Keratinocyte (primary cell): ENCODE measurements at regions not wholly inside any gene's neighbourhood (a gene's known extent, or its start where the extent isn't known, plus 50 kb on each side); places are given as distances from the start of the nearest gene placed in this dataset.

ENCODE experiments used
- DNase-seq: peaks from one replicate; pipeline ENCODE4 v3.0.0-alpha.2; 2011; ENCODE audit warnings: low read depth, missing footprints, low spot score
- FAIRE-seq: peaks from 2 replicates; lab custom pipeline; 2011; peaks lifted over from hg19 to GRCh38; lab: Jason Lieb, UNC
- H2AFZ ChIP-seq: 2 replicates; pipeline ENCODE4 v1.6.0; 2012; ENCODE audit warnings: low read length, control low read depth, inconsistent platforms; ENCODE audit not compliant: control insufficient read depth
- H3K27ac ChIP-seq: 2 replicates; pipeline ENCODE4 v1.5.1; 2011; ENCODE audit warnings: low read length; ENCODE audit not compliant: control insufficient read depth, insufficient read depth
- H3K27me3 ChIP-seq: 3 replicates; pipeline ENCODE4 v1.6.0; 2011; ENCODE audit warnings: low read length; ENCODE audit not compliant: control insufficient read depth, insufficient read depth; ENCODE audit errors: extremely low read depth
- H3K36me3 ChIP-seq, 2 experiments: 2 replicates in 1 of 2; 3 replicates in 1 of 2; pipeline ENCODE4 v1.5.1; 2011; ENCODE audit warnings: low read length in 2 of 2, mild to moderate bottlenecking in 1 of 2; ENCODE audit not compliant: control insufficient read depth in 2 of 2, insufficient read depth in 2 of 2; ENCODE audit errors: extremely low read depth in 1 of 2
- H3K4me1 ChIP-seq: 3 replicates; pipeline ENCODE4 v1.5.1; 2011; ENCODE audit warnings: low read length; ENCODE audit not compliant: control insufficient read depth, insufficient read depth; ENCODE audit errors: extremely low read depth
- H3K4me2 ChIP-seq: 3 replicates; pipeline ENCODE4 v1.6.0; 2011; ENCODE audit warnings: low read depth, low read length; ENCODE audit not compliant: control insufficient read depth, insufficient read depth; ENCODE audit errors: extremely low read depth
- H3K4me3 ChIP-seq, 3 experiments: fragments of 200-600 bp in 1 of 3; sonication (generic) in 1 of 3; 2 replicates in 2 of 3; 3 replicates in 1 of 3; pipeline ENCODE4 v1.5.1; 2011 to 2016; ENCODE audit warnings: low read length in 3 of 3, mild to moderate bottlenecking in 3 of 3, control low read depth in 2 of 3, inconsistent platforms in 1 of 3, low read depth in 1 of 3, mixed read lengths in 1 of 3, mixed run types in 1 of 3, moderate library complexity in 1 of 3; ENCODE audit not compliant: control insufficient read depth in 2 of 3, insufficient read depth in 2 of 3; ENCODE audit errors: extremely low read depth in 1 of 3
- H3K79me2 ChIP-seq: 2 replicates; pipeline ENCODE4 v1.6.0; 2012; ENCODE audit warnings: low read length; ENCODE audit not compliant: control insufficient read depth, insufficient read depth
- H3K9ac ChIP-seq: 3 replicates; pipeline ENCODE4 v1.6.0; 2011; ENCODE audit warnings: low read length; ENCODE audit not compliant: control insufficient read depth, insufficient read depth; ENCODE audit errors: extremely low read depth
- H3K9me1 ChIP-seq: 3 replicates; pipeline ENCODE4 v1.6.0; 2011; ENCODE audit warnings: low read length; ENCODE audit not compliant: control insufficient read depth, insufficient read depth; ENCODE audit errors: extremely low read depth
- H3K9me3 ChIP-seq: 2 replicates; pipeline ENCODE4 v1.5.1; 2012; ENCODE audit warnings: low read depth, low read length; ENCODE audit not compliant: control insufficient read depth
- H4K20me1 ChIP-seq: 3 replicates; pipeline ENCODE4 v1.6.0; 2011; ENCODE audit warnings: low read length; ENCODE audit not compliant: control insufficient read depth, insufficient read depth; ENCODE audit errors: extremely low read depth
- CTCF ChIP-seq, 3 experiments: IDR thresholded peaks in 1 of 3; conservative IDR thresholded peaks in 1 of 3; optimal IDR thresholded peaks in 1 of 3; 2 replicates in 2 of 3; 3 replicates in 1 of 3; pipeline versions ENCODE3 to v1.5.1; 2011; ENCODE audit warnings: low read length in 3 of 3, mild to moderate bottlenecking in 3 of 3, moderate library complexity in 2 of 3, control low read depth in 1 of 3, inconsistent platforms in 1 of 3; ENCODE audit not compliant: insufficient read depth in 2 of 3; ENCODE audit errors: extremely low read depth in 1 of 3
- EZH2 ChIP-seq: IDR thresholded peaks from one replicate; pipeline ENCODE4 v1.6.1; 2012; ENCODE audit warnings: inconsistent platforms, mild to moderate bottlenecking, low read length, moderate library complexity
- dilution Hi-C: fragments of 300-500 bp; cut with MboI; formaldehyde crosslinking; loops from one replicate; pipeline ENCODE4 v1.7.0; 2020; ENCODE audit warnings: low sequenced_read_pairs; ENCODE audit not compliant: extremely low pct_ligation_motif_present

DNA sequence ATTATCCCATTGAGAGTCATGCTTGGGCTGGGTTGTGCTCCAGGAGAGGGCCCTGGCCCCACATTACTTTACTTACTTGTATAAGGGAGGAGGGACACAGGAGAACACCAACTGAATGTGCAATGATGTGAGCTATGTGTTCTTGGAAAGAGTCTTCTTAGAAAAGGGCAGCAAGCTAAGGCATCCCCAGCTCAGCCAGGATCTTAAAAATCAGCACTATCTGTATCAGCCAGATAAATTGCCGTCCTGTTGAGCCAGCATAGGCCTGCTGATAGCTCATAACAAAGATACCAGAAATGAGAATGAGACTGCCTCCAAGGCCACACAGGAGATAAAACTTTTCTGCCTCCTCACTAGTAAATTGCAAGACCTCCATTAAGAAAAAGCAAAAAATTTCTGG lies 357.5 kb downstream of the CAAP1 start:
- dilution Hi-C loops: no loop called here
- TF ChIP-seq CTCF (optimal IDR thresholded peaks at IDR 0.05 in 1 of 3, IDR thresholded peaks at IDR 0.05 in 1 of 3, conservative IDR thresholded peaks at IDR 0.05 in 1 of 3; ENCODE audit: extremely low read depth in 1 of 3, insufficient read depth in 2 of 3, low read length in 3 of 3): no peak
- no peak for TF ChIP-seq EZH2
- no peak overlapping the region for H2AFZ ChIP-seq

GRCh38 chr9:26530841-26531240 lies 361.8 kb downstream of the CAAP1 start:
- TF ChIP-seq EZH2 (no peak), CTCF (optimal IDR thresholded peaks at IDR 0.05 in 1 of 3, IDR thresholded peaks at IDR 0.05 in 1 of 3, conservative IDR thresholded peaks at IDR 0.05 in 1 of 3; ENCODE audit: extremely low read depth in 1 of 3, insufficient read depth in 2 of 3, low read length in 3 of 3) (no peak)
- Histone ChIP-seq H3K27ac (no peak overlapping the region), H3K27me3 (no peaks in the 10 kb centered on the region), H3K9ac (no peak overlapping the region), H3K36me3 (no peaks in the 10 kb centered on the region), H3K4me1 (no peaks in the 10 kb centered on the region), H3K4me2 (no peak overlapping the region), H3K9me1 (no peaks in the 10 kb centered on the region), H3K4me3 (no peak overlapping the region), H3K79me2 (no peaks in the 10 kb centered on the region), H2AFZ (no peak overlapping the region), H3K9me3 (no peaks in the 10 kb centered on the region), H4K20me1 (no peaks in the 10 kb centered on the region)
- FAIRE-seq: no peak
- dilution Hi-C loops: no loop called here
- DNase-seq: no peak

More for the DNA sequence above, 357.5 kb downstream of the CAAP1 start:
- H3K4me3 ChIP-seq: no peak overlapping the region
- no peaks in the 10 kb centered on the region for H3K4me1 ChIP-seq
- FAIRE-seq (no peak), DNase-seq (no peak)
- H3K79me2 ChIP-seq: no peaks in the 10 kb centered on the region
- no peaks in the 10 kb centered on the region for H3K27me3 ChIP-seq
- H3K9me3 ChIP-seq: no peaks in the 10 kb centered on the region
- H3K9me1 ChIP-seq: no peaks in the 10 kb centered on the region
- no peak overlapping the region for H3K4me2 ChIP-seq
- no peaks in the 10 kb centered on the region for H3K36me3 ChIP-seq
- H4K20me1 ChIP-seq: no peaks in the 10 kb centered on the region
- no peak overlapping the region for H3K27ac ChIP-seq
- H3K9ac ChIP-seq: no peak overlapping the region
